ENCODE measurements at regions not wholly inside any gene's neighbourhood (a gene's known extent, or its start where the extent isn't known, plus 50 kb on each side); places are given as distances from the start of the nearest gene placed in this dataset.

DNA sequence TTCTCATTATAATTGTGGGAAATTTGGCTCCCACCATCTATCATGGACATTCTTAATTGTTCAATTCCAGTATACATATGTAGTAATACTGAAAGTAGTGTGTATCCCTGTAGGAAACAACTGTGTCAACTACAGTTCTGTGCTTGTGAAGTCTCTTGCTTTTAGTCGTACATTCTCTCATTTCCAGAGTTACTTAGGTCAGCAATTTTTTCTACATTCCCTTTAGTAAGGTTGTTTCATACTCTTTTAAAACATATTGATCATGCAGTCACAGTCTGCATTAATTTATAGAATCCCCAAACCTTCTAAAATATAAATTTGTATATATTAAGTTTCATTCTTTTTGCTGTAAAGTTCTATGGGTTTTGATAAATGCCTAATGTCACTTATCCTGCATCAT, 289.2 kb upstream of the PCDH10 start:
- TF ChIP-seq MXI1 (conservative IDR thresholded peaks at IDR 0.05; ENCODE audit: poor library complexity, severe bottlenecking) (no peak), POLR2AphosphoS5 (IDR thresholded peaks at IDR 0.05) (no peak)
- TF ChIP-seq, protein P1, sequence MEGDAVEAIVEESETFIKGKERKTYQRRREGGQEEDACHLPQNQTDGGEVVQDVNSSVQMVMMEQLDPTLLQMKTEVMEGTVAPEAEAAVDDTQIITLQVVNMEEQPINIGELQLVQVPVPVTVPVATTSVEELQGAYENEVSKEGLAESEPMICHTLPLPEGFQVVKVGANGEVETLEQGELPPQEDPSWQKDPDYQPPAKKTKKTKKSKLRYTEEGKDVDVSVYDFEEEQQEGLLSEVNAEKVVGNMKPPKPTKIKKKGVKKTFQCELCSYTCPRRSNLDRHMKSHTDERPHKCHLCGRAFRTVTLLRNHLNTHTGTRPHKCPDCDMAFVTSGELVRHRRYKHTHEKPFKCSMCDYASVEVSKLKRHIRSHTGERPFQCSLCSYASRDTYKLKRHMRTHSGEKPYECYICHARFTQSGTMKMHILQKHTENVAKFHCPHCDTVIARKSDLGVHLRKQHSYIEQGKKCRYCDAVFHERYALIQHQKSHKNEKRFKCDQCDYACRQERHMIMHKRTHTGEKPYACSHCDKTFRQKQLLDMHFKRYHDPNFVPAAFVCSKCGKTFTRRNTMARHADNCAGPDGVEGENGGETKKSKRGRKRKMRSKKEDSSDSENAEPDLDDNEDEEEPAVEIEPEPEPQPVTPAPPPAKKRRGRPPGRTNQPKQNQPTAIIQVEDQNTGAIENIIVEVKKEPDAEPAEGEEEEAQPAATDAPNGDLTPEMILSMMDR (IDR thresholded peaks at IDR 0.05; ENCODE audit: poor library complexity, severe bottlenecking), result no peak
